Prostate gland (tissue), 2 donors: ENCODE measurements at regions not wholly inside any gene's neighbourhood (a gene's known extent, or its start where the extent isn't known, plus 50 kb on each side); places are given as distances from the start of the nearest gene placed in this dataset.

Experiments
- CTCF ChIP-seq, 4 experiments: fragments of 200-600 bp in 2 of 4; fragments of 450-650 bp in 2 of 4; sonication (generic) in 2 of 4; IDR thresholded peaks; 1 replicate in 3 of 4; 2 replicates in 1 of 4; pipeline ENCODE4 v1.5.1; 2016 to 2019; ENCODE audit warnings: antibody characterized with exemption in 4 of 4, mild to moderate bottlenecking in 2 of 4, moderate library complexity in 2 of 4
- POLR2A ChIP-seq: fragments of 450-650 bp; IDR thresholded peaks from one replicate; pipeline ENCODE4 v1.6.1; 2016; ENCODE audit warnings: antibody characterized with exemption, mild to moderate bottlenecking
- POLR2AphosphoS5 ChIP-seq: sonication (generic); formaldehyde crosslinking; IDR thresholded peaks from one replicate; pipeline ENCODE4 v1.6.1; 2017; ENCODE audit warnings: antibody characterized with exemption

GRCh38 chr17:63136369-63137012 lies 170.5 kb downstream of the TANC2 start:
- TF ChIP-seq POLR2A (no peak), CTCF (IDR thresholded peaks at IDR 0.05) (no peak), POLR2AphosphoS5 (no peak)
